Endodermal cell (in vitro differentiated cells): ENCODE measurements at regions not wholly inside any gene's neighbourhood (a gene's known extent, or its start where the extent isn't known, plus 50 kb on each side); places are given as distances from the start of the nearest gene placed in this dataset.

ENCODE experiments used
- DNase-seq: peaks from one replicate; pipeline ENCODE4 v3.0.0-alpha.2; 2017
- H3K27ac ChIP-seq: 2 replicates; pipeline ENCODE4 v1.5.1; 2013; ENCODE audit warnings: mild to moderate bottlenecking, low read depth, low read length, moderate library complexity
- H3K27me3 ChIP-seq: 2 replicates; pipeline ENCODE4 v1.6.1; 2013; ENCODE audit warnings: mild to moderate bottlenecking, low read length, moderate library complexity; ENCODE audit not compliant: insufficient read depth, control insufficient read depth, poor library complexity, severe bottlenecking
- H3K36me3 ChIP-seq: 2 replicates; pipeline ENCODE4 v1.7.0; 2013; ENCODE audit warnings: mild to moderate bottlenecking, low read length, moderate library complexity; ENCODE audit not compliant: control insufficient read depth, insufficient read depth
- H3K4me1 ChIP-seq: one replicate; pipeline ENCODE4 v1.7.0; 2013; ENCODE audit warnings: low read length; ENCODE audit not compliant: control insufficient read depth, insufficient read depth
- H3K4me3 ChIP-seq: 2 replicates; pipeline ENCODE4 v1.5.1; 2013; ENCODE audit warnings: mild to moderate bottlenecking, low read length, moderate library complexity
- H3K9ac ChIP-seq: 2 replicates; pipeline ENCODE4 v1.6.1; 2013; ENCODE audit warnings: mild to moderate bottlenecking, low read length, moderate library complexity; ENCODE audit not compliant: poor library complexity, severe bottlenecking; ENCODE audit errors: extremely low read depth
- H3K9me3 ChIP-seq: 2 replicates; pipeline ENCODE4 v1.6.1; 2013; ENCODE audit warnings: mild to moderate bottlenecking, low read length, moderate library complexity; ENCODE audit not compliant: control insufficient read depth
- H3K27ac Mint-ChIP-seq: 2 replicates; pipeline ENCODE4 v1.8.0; 2020; ENCODE audit warnings: mixed read lengths
- H3K27me3 Mint-ChIP-seq: 2 replicates; pipeline ENCODE4 v1.8.0; 2021; ENCODE audit warnings: mild to moderate bottlenecking, mixed read lengths; ENCODE audit not compliant: insufficient read depth
- H3K36me3 Mint-ChIP-seq: 2 replicates; pipeline ENCODE4 v1.8.0; 2020; ENCODE audit warnings: low read depth, mixed read lengths
- H3K4me1 Mint-ChIP-seq: 2 replicates; pipeline ENCODE4 v1.8.0; 2020; ENCODE audit warnings: mixed read lengths
- H3K4me3 Mint-ChIP-seq: 2 replicates; pipeline ENCODE4 v1.8.0; 2020; ENCODE audit warnings: mild to moderate bottlenecking, moderate library complexity, mixed read lengths
- H3K9me3 Mint-ChIP-seq: 2 replicates; pipeline ENCODE4 v1.8.0; 2020; ENCODE audit warnings: mild to moderate bottlenecking, mixed read lengths
- CTCF ChIP-seq: fragments of 200-600 bp; sonication (generic); conservative IDR thresholded peaks from 2 replicates; pipeline ENCODE4 v1.5.0; 2021; ENCODE audit warnings: antibody characterized with exemption, mild to moderate bottlenecking
- WGBS, 2 experiments: methylation state at CpG; one replicate each; pipeline versions ENCODE4 v1.1.5 to v1.1.7; 2013; ENCODE audit warnings: missing lambda C conversion rate in 2 of 2, mixed read lengths in 1 of 2; ENCODE audit not compliant: insufficient coverage in 1 of 2, insufficient read length in 1 of 2; 5-methylcytosine and 5-hydroxymethylcytosine counted together

GRCh38 chr5:143511736-143512135, 108.2 kb upstream of the NR3C1 start:
- Mint-ChIP-seq H3K36me3 (no peaks in the 10 kb centered on the region), H3K4me3 (no peak overlapping the region), H3K4me1 (peaks cover 13% of the 10 kb centered on the region), H3K9me3 (no peaks in the 10 kb centered on the region), H3K27ac (no peak overlapping the region), H3K27me3 (peaks cover 5% of the 10 kb centered on the region)
- H3K4me3 ChIP-seq, result no peak overlapping the region
- no peak for TF ChIP-seq CTCF
- H3K9ac ChIP-seq, result no peak overlapping the region
- no peaks in the 10 kb centered on the region for H3K4me1 ChIP-seq
- H3K36me3 ChIP-seq, result no peaks in the 10 kb centered on the region
- H3K9me3 ChIP-seq, result no peaks in the 10 kb centered on the region
- no peak for DNase-seq
- no peak overlapping the region for H3K27ac ChIP-seq
- H3K27me3 ChIP-seq, result no peaks in the 10 kb centered on the region

GRCh38 chr5:143509758-143510221, 106.3 kb upstream of the NR3C1 start:
- no peak overlapping the region for H3K27ac Mint-ChIP-seq
- 81 to 100% methylated on average over 3 of the region's 3 CpGs for WGBS, 2 experiments
- no peaks in the 10 kb centered on the region for H3K36me3 Mint-ChIP-seq
- peaks cover 3% of the 10 kb centered on the region for H3K27me3 Mint-ChIP-seq
- no peak overlapping the region for H3K4me3 Mint-ChIP-seq
- Histone ChIP-seq H3K27me3 (no peaks in the 10 kb centered on the region), H3K9ac (no peak overlapping the region), H3K4me3 (no peak overlapping the region), H3K36me3 (no peaks in the 10 kb centered on the region), H3K4me1 (no peaks in the 10 kb centered on the region), H3K9me3 (peaks cover 9% of the 10 kb centered on the region), H3K27ac (no peak overlapping the region)
- no peak for TF ChIP-seq CTCF
- DNase-seq, result no peak
- peaks cover 14% of the 10 kb centered on the region for H3K4me1 Mint-ChIP-seq
- no peaks in the 10 kb centered on the region for H3K9me3 Mint-ChIP-seq

GRCh38 chr5:143506836-143507552, 103.5 kb upstream of the NR3C1 start:
- Histone ChIP-seq H3K27me3 (no peaks in the 10 kb centered on the region), H3K4me1 (no peaks in the 10 kb centered on the region), H3K9ac (no peak overlapping the region), H3K4me3 (no peak overlapping the region), H3K36me3 (no peaks in the 10 kb centered on the region), H3K9me3 (peaks cover 9% of the 10 kb centered on the region), H3K27ac (no peak overlapping the region)
- Mint-ChIP-seq H3K27me3 (no peaks in the 10 kb centered on the region), H3K4me1 (peaks cover 14% of the 10 kb centered on the region), H3K27ac (no peak overlapping the region), H3K9me3 (no peaks in the 10 kb centered on the region), H3K4me3 (no peak overlapping the region), H3K36me3 (no peaks in the 10 kb centered on the region)
- no peak for DNase-seq
- no peak for TF ChIP-seq CTCF
- 89% methylated on average over 1 of the region's 1 CpG; no CpG with 5 or more reads in 1 of the 2 experiments for WGBS, 2 experiments
